NCI-H774 (cell line): ENCODE measurements at regions not wholly inside any gene's neighbourhood (a gene's known extent, or its start where the extent isn't known, plus 50 kb on each side); places are given as distances from the start of the nearest gene placed in this dataset.
"Not testable (repeated sequence)": the region's sequence is repeated elsewhere in the genome, so short reads cannot be mapped to it uniquely, and the experiment has no call there.

Source experiments
- DNase-seq: peaks from one replicate; lab custom pipeline; 2025; lab: John Stamatoyannopoulos, UW

- no peak for DNase-seq
These were observed 357.2 kb downstream of the DLEU7 start for GRCh38 chr13:50485979-50486935.

- DNase-seq: no peak
These were observed 349.8 kb downstream of the DLEU7 start for GRCh38 chr13:50493683-50494082.

- DNase-seq: no peak
These were observed 349.4 kb downstream of the DLEU7 start for GRCh38 chr13:50494138-50494537.

- not testable (repeated sequence) for DNase-seq
These were observed 340.3 kb downstream of the DLEU7 start for GRCh38 chr13:50503212-50503611.

GRCh38 chr13:50509167-50509566 lies 334.3 kb downstream of the DLEU7 start:
- no peak for DNase-seq

GRCh38 chr13:50509771-50510441 lies 333.6 kb downstream of the DLEU7 start:
- no peak for DNase-seq

GRCh38 chr13:50510885-50511545 lies 332.5 kb downstream of the DLEU7 start:
- DNase-seq: not testable (repeated sequence)

- DNase-seq: no peak
These were observed 331.6 kb downstream of the DLEU7 start for GRCh38 chr13:50511877-50512341.

- DNase-seq: no peak
These were observed 330.8 kb downstream of the DLEU7 start for GRCh38 chr13:50512474-50513299.

GRCh38 chr13:50513300-50513877 lies 330.1 kb downstream of the DLEU7 start:
- DNase-seq: no peak

- no peak for DNase-seq
These were observed 329.2 kb downstream of the DLEU7 start for GRCh38 chr13:50514249-50514648.

- DNase-seq: no peak
These were observed 325.4 kb downstream of the DLEU7 start for GRCh38 chr13:50518131-50518530.

- DNase-seq: no peak
These were observed 324.7 kb downstream of the DLEU7 start for GRCh38 chr13:50518781-50519201.

- no peak for DNase-seq
These were observed 323.6 kb downstream of the DLEU7 start for GRCh38 chr13:50519866-50520265.

- no peak for DNase-seq
These were observed 322.3 kb downstream of the DLEU7 start for GRCh38 chr13:50521006-50521830.

GRCh38 chr13:50521831-50522149 lies 321.7 kb downstream of the DLEU7 start:
- no peak for DNase-seq

- no peak for DNase-seq
These were observed 321.0 kb downstream of the DLEU7 start for GRCh38 chr13:50522506-50522905.

- no peak for DNase-seq
These were observed 320.2 kb downstream of the DLEU7 start for GRCh38 chr13:50523307-50523706.

- DNase-seq: no peak
These were observed 318.9 kb downstream of the DLEU7 start for GRCh38 chr13:50524560-50524959.

- DNase-seq: no peak
These were observed 316.8 kb downstream of the DLEU7 start for GRCh38 chr13:50526661-50527071.
